ENCODE measurements at regions not wholly inside any gene's neighbourhood (a gene's known extent, or its start where the extent isn't known, plus 50 kb on each side); places are given as distances from the start of the nearest gene placed in this dataset.

GRCh38 chr6:135600086-135600702 is 102.7 kb upstream of the AHI1 start:
- Histone ChIP-seq H3K36me3 (no peaks in the 10 kb centered on the region), H3K27ac (no peak overlapping the region), H3K27me3 (no peaks in the 10 kb centered on the region), H3K4me3 (no peak overlapping the region), H3K4me1 (no peaks in the 10 kb centered on the region), H3K9me3 (no peaks in the 10 kb centered on the region)
- intact Hi-C loops (cut with DNase I; ENCODE audit: low total_unique reads) (no loop called here), in situ Hi-C loops (cut with MboI; ENCODE audit: low pct_ligation_motif_present in 1 of 4, low pct_unique_long_range_greater_than_20kb in 1 of 4, low sequenced_read_pairs in 3 of 4) (no loop called here)
- DNase-seq, result no peak
- 80 to 85% methylated on average over 1 to 5 of the region's 5 CpGs for WGBS, 2 donors (ENCODE audit: low coverage in 1 of 2)
- no peak for TF ChIP-seq EP300 (IDR thresholded peaks at IDR 0.05; ENCODE audit: low read depth)
- no peak for TF ChIP-seq POLR2AphosphoS5 (IDR thresholded peaks at IDR 0.05)
- TF ChIP-seq CTCF (IDR thresholded peaks at IDR 0.05), result no peak
- TF ChIP-seq POLR2A (IDR thresholded peaks at IDR 0.05), result no peak

- WGBS, 2 donors (ENCODE audit: low coverage in 1 of 2), result 92% methylated on average over 4 of the region's 4 CpGs; no CpG with 5 or more reads in 1 of the 2 donors
- Histone ChIP-seq H3K4me1 (no peaks in the 10 kb centered on the region), H3K27me3 (no peaks in the 10 kb centered on the region), H3K4me3 (no peak overlapping the region), H3K9me3 (no peaks in the 10 kb centered on the region), H3K36me3 (no peaks in the 10 kb centered on the region), H3K27ac (no peak overlapping the region)
- TF ChIP-seq CTCF (IDR thresholded peaks at IDR 0.05), result no peak
- no peak for TF ChIP-seq POLR2AphosphoS5 (IDR thresholded peaks at IDR 0.05)
- TF ChIP-seq POLR2A (IDR thresholded peaks at IDR 0.05), result no peak
- DNase-seq, result no peak
- in situ Hi-C loops (cut with MboI; ENCODE audit: low pct_ligation_motif_present in 1 of 4, low pct_unique_long_range_greater_than_20kb in 1 of 4, low sequenced_read_pairs in 3 of 4), result no loop called here
- intact Hi-C loops (cut with DNase I; ENCODE audit: low total_unique reads), result no loop called here
These were observed 103.4 kb upstream of the AHI1 start for GRCh38 chr6:135600931-135601330.

- H3K9me3 ChIP-seq, result no peaks in the 10 kb centered on the region
These were observed 104.3 kb upstream of the AHI1 start for GRCh38 chr6:135601857-135602256.

GRCh38 chr6:135603249-135603648 is 105.7 kb upstream of the AHI1 start:
- no peak overlapping the region for H3K4me3 ChIP-seq
- no peaks in the 10 kb centered on the region for H3K4me1 ChIP-seq
- H3K27me3 ChIP-seq, result no peaks in the 10 kb centered on the region
- in situ Hi-C loops (cut with MboI; ENCODE audit: low pct_ligation_motif_present in 1 of 4, low pct_unique_long_range_greater_than_20kb in 1 of 4, low sequenced_read_pairs in 3 of 4) (no loop called here), intact Hi-C loops (cut with DNase I; ENCODE audit: low total_unique reads) (no loop called here)
- H3K36me3 ChIP-seq, result no peaks in the 10 kb centered on the region
- H3K27ac ChIP-seq, result no peak overlapping the region
- DNase-seq, result no peak
- WGBS, 2 donors (ENCODE audit: low coverage in 1 of 2), result 100% methylated on average over 2 of the region's 2 CpGs; no CpG with 5 or more reads in 1 of the 2 donors
- H3K9me3 ChIP-seq, result no peaks in the 10 kb centered on the region
- TF ChIP-seq CTCF (IDR thresholded peaks at IDR 0.05) (no peak), POLR2A (IDR thresholded peaks at IDR 0.05) (no peak), POLR2AphosphoS5 (IDR thresholded peaks at IDR 0.05) (no peak), EP300 (IDR thresholded peaks at IDR 0.05; ENCODE audit: low read depth) (no peak)

More at GRCh38 chr6:135601857-135602256, 104.3 kb upstream of the AHI1 start:
- in situ Hi-C loops (cut with MboI; ENCODE audit: low pct_ligation_motif_present in 1 of 4, low pct_unique_long_range_greater_than_20kb in 1 of 4, low sequenced_read_pairs in 3 of 4) (no loop called here), intact Hi-C loops (cut with DNase I; ENCODE audit: low total_unique reads) (no loop called here)
- Histone ChIP-seq H3K4me3 (no peak overlapping the region), H3K27me3 (no peaks in the 10 kb centered on the region), H3K36me3 (no peaks in the 10 kb centered on the region), H3K4me1 (no peaks in the 10 kb centered on the region), H3K27ac (no peak overlapping the region)
- DNase-seq, result no peak
- TF ChIP-seq POLR2AphosphoS5 (IDR thresholded peaks at IDR 0.05) (no peak), EP300 (IDR thresholded peaks at IDR 0.05; ENCODE audit: low read depth) (no peak), CTCF (IDR thresholded peaks at IDR 0.05) (no peak), POLR2A (IDR thresholded peaks at IDR 0.05) (no peak)
